Right hindlimb (tissue), 1 donor: ENCODE measurements at regions not wholly inside any gene's neighbourhood (a gene's known extent, or its start where the extent isn't known, plus 50 kb on each side); places are given as distances from the start of the nearest gene placed in this dataset.

ENCODE experiments used
- DNase-seq: peaks from one replicate; pipeline ENCODE4 v3.0.0-alpha.2; 2018

- peak; percentile 86 for DNase-seq
Observed at GRCh38 chr2:43084699-43085091, 141.7 kb downstream of the ZFP36L2 start.

GRCh38 chr2:43083710-43084698 is 142.4 kb downstream of the ZFP36L2 start:
- DNase-seq: peak; percentile 75

GRCh38 chr2:43082903-43083677 is 143.3 kb downstream of the ZFP36L2 start:
- DNase-seq: peak; percentile 70

GRCh38 chr2:43082111-43082894 is 144.1 kb downstream of the ZFP36L2 start:
- peak; percentile 82 for DNase-seq

GRCh38 chr2:43081131-43081765 is 145.2 kb downstream of the ZFP36L2 start:
- DNase-seq: no peak

- peak; percentile 76 for DNase-seq
Observed at GRCh38 chr2:43080571-43081021, 145.8 kb downstream of the ZFP36L2 start.

- DNase-seq: peak; percentile 28
Observed at GRCh38 chr2:43078781-43079755, 147.3 kb downstream of the ZFP36L2 start.

- DNase-seq: no peak
Observed at GRCh38 chr2:43078301-43078700, 148.1 kb downstream of the ZFP36L2 start.

- no peak for DNase-seq
Observed at GRCh38 chr2:43077876-43078275, 148.5 kb downstream of the ZFP36L2 start.

GRCh38 chr2:43076676-43077075 is 149.7 kb downstream of the ZFP36L2 start:
- no peak for DNase-seq

GRCh38 chr2:43075811-43076585 is 150.4 kb downstream of the ZFP36L2 start:
- peak; percentile 44 for DNase-seq

- peak; percentile 91 for DNase-seq
Observed at GRCh38 chr2:43075054-43075593, 151.3 kb downstream of the ZFP36L2 start.

- DNase-seq: no peak
Observed at GRCh38 chr2:43074592-43075053, 151.8 kb downstream of the ZFP36L2 start.

- DNase-seq: no peak
Observed at GRCh38 chr2:43074052-43074451, 152.4 kb downstream of the ZFP36L2 start.

- DNase-seq: peak; percentile 87
Observed at GRCh38 chr2:43073401-43073825, 153.0 kb downstream of the ZFP36L2 start.

- DNase-seq: peak; percentile 90
Observed at GRCh38 chr2:43071599-43072550, 154.5 kb downstream of the ZFP36L2 start.

- peak; percentile 27 for DNase-seq
Observed at GRCh38 chr2:43070676-43071502, 155.5 kb downstream of the ZFP36L2 start.
